NCI-H1694 (cell line): ENCODE measurements at regions not wholly inside any gene's neighbourhood (a gene's known extent, or its start where the extent isn't known, plus 50 kb on each side); places are given as distances from the start of the nearest gene placed in this dataset.
A peak's percentile ranks its signal among the peaks of the same experiment; 100 is the strongest.

Experiments
- DNase-seq: peaks from one replicate; lab custom pipeline; 2025; lab: John Stamatoyannopoulos, UW

- peak; percentile 39 for DNase-seq
Observed at GRCh38 chr6:25012657-25013056, 76.9 kb upstream of the RIPOR2 start.

DNA sequence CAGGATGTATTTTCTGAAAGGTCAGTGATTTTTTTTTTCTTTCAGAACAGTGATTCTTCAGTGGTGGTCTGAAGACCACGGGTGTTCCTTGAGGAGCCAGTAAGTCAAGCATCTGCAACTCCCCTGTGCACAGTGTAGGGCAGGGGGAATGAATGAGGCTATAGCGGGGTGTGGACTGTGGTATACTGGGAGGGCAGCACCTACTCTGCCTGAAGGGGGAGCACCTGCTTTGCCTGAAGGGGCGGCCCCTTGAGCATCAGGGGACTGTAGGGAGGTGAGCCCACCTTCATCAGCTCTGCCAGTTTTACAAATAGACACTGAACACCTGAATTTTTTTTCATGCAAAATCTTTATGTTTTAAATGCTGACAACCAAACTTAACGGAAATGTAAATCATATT, 77.5 kb upstream of the RIPOR2 start:
- DNase-seq, result no peak

DNA sequence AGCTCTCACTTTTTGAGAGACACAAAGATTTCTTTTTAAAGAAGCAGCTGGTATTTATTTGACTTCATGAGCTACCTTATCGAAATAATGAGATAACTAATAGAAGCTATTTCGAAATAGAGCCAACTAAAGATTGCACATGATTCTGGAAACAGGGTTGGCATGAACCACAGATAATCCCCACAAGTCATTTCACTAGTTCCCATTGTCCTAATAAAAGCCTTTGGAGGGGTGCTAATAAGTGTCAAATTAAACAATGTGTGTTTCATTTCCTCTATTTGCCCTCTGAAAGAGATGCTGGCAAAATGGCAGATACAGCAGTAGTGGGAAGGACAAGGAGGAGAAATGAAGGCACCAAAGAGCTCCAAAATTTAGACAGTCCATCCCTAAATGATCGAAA, 78.6 kb upstream of the RIPOR2 start:
- DNase-seq, result no peak

DNA sequence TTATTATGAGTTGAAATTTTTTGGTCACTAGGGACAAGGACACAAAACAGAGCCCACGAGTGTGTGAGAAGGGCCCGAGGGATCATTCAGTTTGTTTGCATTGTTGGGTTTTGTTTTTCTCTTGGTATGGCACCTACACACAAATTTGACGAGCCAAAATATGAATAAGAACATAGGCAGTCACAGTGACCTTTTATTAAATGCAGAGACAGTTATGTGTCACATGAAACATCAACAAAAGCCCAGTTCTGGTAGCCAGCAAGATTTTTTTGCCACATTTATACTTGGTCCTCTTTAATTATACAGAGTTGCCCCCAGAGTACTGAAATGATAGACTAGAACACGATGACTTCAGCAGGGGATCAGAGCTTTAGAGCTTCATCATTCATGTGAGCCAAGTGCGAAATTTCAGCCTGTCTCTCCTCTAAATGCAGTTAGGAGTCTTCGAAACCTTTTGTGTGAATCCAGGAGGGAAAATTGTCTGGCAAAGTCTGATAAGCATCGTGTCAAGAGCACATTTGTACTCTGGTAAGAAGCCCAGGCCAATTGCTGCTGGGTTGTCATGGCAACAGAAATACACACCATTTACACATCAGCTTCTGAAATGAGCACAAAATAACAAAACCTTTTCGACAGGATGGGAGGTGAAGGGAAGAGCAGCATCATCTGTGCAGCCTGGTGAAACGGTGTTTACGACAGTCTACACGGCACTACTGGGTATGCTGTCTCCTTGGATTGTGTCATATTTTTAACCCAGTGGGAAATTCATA, 79.2 kb upstream of the RIPOR2 start:
- DNase-seq, result peak; percentile 3

- no peak for DNase-seq
Observed at GRCh38 chr6:25016014-25016720, 80.4 kb upstream of the RIPOR2 start.

GRCh38 chr6:25017486-25017885, 81.7 kb upstream of the RIPOR2 start:
- DNase-seq, result no peak

- DNase-seq, result peak; percentile 60
Observed at GRCh38 chr6:25017932-25018567, 82.3 kb upstream of the RIPOR2 start.

DNA sequence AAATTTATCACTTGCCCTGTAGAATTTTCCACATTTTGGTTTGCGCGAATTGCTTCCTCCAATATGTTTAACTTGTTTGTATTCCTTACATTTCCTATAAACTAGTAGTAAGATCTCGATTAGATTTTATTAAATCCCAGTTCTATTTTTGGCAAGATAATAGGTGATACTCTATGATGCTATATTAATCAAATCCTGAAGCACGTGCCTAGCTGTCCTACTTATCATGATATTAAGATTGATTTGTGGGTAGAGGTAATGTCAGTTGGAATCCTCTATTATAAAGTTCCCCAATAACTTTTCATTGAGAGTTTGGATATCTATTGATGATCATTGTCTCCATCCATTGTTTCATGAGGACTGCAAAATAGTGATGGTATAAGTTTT, 82.8 kb upstream of the RIPOR2 start:
- no peak for DNase-seq

- no peak for DNase-seq
Observed at GRCh38 chr6:25022140-25022553, 86.4 kb upstream of the RIPOR2 start.

DNA sequence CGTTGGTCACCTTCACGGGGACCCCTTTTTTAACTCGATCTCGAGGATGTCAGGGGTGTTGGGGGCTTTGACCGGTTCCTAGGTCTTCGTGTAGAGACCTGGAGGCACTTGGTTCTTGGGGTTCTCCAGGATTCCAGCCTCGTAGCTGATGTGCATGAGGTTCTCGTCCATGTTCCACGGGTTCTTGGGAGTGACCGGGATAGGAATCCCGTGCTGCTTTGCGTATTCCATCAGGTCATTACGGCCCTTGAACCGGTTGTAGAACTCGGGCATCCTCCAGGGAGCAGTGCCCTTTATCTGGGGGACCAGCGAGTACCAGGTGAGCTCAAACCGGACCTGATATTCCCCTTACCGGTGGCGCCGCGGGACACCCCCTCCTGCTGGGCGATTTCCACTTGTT, 88.0 kb upstream of the RIPOR2 start:
- no peak for DNase-seq

- no peak for DNase-seq
Observed at GRCh38 chr6:25024821-25025220, 89.1 kb upstream of the RIPOR2 start.

DNA sequence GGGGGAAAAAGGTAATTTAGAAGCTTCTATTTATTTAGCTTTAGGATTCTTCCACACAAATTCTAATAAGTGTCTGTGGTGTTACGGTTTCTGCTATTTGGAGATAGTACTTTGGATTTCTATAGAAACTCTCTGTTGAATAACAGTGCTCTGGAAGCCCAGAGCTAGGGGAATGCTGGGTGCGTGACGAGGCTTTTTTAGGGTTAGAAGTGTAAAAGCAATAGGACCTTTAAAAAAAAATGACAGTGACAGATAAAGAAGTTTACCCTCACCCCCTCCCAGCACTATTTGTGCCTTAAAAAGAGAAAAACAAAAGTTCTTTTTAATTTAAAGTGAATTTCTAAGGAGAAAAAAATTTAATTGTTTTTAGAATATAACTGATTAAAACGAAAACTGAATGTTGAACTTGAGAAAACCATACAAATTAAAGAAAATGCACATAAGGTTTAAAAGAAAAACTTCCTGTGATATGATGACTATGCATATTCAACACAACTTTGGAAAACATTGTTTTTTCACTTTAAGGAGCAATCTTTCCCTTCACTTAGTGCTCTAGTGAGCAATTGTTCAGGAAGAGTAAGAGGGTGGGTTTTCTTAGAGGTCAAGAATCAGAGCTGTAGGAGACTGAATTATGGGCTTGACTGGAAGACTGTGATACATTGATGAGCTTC, 89.6 kb upstream of the RIPOR2 start:
- DNase-seq, result no peak

DNA sequence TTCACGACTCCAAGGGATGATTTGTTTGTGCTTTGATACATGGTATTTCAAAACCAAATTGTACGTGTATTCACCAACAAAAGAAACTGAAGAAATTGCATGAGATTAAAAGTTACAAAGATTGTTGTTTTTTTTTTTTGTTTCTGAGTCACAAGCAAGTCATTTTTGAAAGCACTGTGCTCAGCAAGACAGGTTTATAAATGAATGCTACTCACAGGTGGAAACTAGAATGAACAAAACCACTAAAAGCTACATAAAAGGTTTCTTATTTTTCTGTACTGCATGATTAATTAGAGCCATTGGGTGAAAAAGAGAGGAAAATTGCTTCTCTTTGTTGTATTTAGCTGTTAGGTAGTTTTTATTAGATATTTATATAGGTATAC, 90.2 kb upstream of the RIPOR2 start:
- no peak for DNase-seq

DNA sequence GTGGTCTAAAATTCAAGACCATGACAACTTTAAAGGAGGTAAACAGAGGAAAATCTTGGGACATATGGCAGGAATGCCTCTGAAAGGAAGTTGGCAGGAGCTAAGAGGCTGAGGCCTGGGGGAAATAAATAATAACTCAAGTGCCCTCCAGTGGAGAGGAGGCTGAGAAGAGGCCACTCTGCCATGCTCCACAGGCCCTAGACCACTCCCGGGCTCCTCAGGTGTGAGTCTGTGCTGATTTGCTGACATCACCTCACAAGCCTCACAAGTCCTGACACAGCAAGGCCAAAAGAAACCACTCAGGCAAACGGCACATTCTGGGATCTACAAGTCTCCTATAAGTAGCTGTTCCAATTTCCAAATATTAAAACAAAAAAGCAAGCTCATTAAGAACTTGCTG, 91.0 kb upstream of the RIPOR2 start:
- DNase-seq, result no peak

GRCh38 chr6:25027221-25027916, 91.6 kb upstream of the RIPOR2 start:
- DNase-seq, result no peak

- DNase-seq, result no peak
Observed at GRCh38 chr6:25028328-25028727, 92.6 kb upstream of the RIPOR2 start.

DNA sequence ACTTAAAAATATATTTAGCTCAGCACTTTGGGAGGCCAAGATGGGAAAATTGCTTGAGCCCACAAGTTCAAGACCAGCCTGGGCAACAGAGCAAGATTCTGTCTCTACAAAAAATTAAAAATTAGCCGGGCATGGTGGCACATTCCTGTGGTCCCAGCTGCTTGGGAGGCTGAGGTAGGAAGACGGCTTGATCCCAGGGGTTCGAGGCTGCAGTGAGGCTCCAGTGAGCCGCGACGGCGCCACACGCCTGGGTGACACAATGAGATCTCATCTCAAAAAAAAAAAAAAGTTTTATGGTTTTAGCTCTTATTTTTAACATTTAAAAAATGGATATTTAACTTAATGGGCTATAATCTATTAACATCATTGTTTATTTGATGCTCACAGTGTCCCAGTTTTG, 97.2 kb upstream of the RIPOR2 start:
- no peak for DNase-seq

DNA sequence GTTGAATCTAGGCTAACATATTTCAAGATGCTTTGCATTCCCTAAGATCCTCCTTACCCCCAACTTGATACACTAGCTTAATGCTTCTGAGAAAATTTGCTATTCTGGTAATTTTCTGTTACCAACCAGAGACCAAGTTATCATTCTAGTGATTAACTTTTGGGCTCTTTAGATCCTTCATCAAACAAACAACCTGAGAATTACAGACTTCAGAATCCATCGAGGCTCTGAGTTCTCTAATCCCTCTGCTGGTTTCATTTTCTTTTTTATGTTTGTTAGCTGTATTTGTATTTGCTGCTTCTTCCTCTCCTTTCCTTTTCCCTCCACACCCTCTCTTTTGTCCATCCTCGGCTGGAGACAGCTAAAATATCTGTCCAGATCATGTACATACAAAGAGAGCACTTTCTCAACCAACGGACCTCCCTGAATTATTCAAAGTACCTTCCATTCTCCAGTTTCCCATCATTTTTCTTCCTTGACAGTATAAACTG, 98.7 kb upstream of the RIPOR2 start:
- no peak for DNase-seq

DNA sequence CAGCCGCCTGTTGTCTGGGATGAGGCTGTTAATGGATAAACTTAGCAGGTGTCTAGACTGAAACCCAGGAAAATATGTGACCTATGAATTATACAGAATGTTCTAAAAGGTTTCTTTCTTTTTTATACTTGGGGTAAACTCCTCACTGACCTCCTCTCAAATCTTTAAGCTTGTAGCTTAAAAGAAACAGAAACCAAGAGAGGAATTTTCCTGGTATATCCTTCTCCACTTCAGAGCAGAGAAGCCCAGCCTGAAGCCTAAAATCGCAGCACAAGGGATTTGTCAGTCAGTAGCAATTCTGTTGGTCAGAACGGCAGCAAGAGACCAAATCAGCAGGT, 99.4 kb upstream of the RIPOR2 start:
- no peak for DNase-seq

DNA sequence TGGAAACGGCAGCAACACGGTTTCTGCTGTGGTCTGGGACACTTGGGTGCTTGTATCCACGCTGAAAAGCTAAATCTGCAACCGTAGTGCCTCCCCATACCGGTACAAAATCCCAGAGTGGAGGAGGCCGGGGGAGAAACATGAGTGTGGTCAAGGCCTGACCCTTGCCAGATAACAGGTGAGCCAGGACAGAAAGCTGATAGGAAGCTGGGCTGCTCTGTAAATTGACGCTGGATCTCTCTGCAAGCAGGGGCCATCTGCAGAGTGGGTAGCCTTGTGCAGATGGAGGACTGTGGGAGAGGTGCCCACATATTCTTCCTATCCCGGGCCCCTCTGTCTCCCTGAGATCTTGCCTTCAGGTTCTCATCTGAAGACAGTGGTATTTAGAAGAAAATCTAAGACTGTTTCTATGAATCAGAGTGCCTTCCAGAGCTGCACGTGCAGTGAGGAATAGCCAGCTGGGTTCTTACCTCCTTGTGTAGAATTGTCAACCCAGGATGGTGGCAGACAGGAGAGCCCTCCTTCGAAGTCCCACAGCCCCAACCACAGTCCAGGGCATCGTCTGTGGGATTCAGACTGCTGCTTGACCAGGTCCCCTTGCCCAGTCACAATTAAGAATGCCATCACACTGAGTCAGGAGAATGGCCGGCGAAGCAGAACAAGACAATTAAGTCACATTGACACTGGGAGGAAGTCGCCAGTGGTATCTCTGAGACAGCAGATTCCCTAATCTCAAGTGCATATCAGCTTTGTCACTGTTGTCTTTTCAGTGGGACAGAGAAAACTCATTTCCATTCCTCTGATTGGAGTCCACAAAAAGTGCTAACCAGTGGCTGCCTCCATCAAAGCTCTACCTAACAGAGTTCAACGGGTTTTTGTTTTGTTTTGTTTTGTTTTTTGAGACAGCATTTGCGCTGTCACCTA, 100.0 kb upstream of the RIPOR2 start:
- DNase-seq, result no peak

- no peak for DNase-seq
Observed at GRCh38 chr6:25036461-25036860, 100.7 kb upstream of the RIPOR2 start.
